ENCODE measurements at regions not wholly inside any gene's neighbourhood (a gene's known extent, or its start where the extent isn't known, plus 50 kb on each side); places are given as distances from the start of the nearest gene placed in this dataset.

GRCh38 chr17:27236717-27237315, 57.1 kb upstream of the WSB1 start:
- no peak overlapping the region for H3K27ac ChIP-seq (replicated peaks)
- H3K4me3 ChIP-seq (replicated peaks; ENCODE audit: insufficient read depth, low read length) = no peak overlapping the region
- TF ChIP-seq POLR2AphosphoS5 (IDR thresholded peaks at IDR 0.05; ENCODE audit: low read depth) = no peak
- no peak for TF ChIP-seq SPI1 (IDR thresholded peaks at IDR 0.05; ENCODE audit: borderline replicate concordance, low read depth)
- TF ChIP-seq REST (IDR thresholded peaks at IDR 0.05; ENCODE audit: insufficient replicate concordance, low read depth) = no peak
- TF ChIP-seq CTCF (IDR thresholded peaks at IDR 0.05; ENCODE audit: insufficient read depth, low read length) = peak; percentile 74
- TF ChIP-seq GABPA (IDR thresholded peaks at IDR 0.05; ENCODE audit: low read depth) = no peak
- H3K27me3 ChIP-seq (ENCODE audit: insufficient read depth, poor library complexity, severe bottlenecking) = no peaks in the 10 kb centered on the region
- DNase-seq (ENCODE audit: low read depth in 1 of 2, low spot score in 1 of 2) = peak in 1 of 2 experiments; percentile 68

- H3K4me3 ChIP-seq (replicated peaks; ENCODE audit: insufficient read depth, low read length) = no peak overlapping the region
- TF ChIP-seq REST (IDR thresholded peaks at IDR 0.05; ENCODE audit: insufficient replicate concordance, low read depth) (no peak), GABPA (IDR thresholded peaks at IDR 0.05; ENCODE audit: low read depth) (no peak), POLR2AphosphoS5 (IDR thresholded peaks at IDR 0.05; ENCODE audit: low read depth) (no peak), CTCF (IDR thresholded peaks at IDR 0.05; ENCODE audit: insufficient read depth, low read length) (no peak), SPI1 (IDR thresholded peaks at IDR 0.05; ENCODE audit: borderline replicate concordance, low read depth) (no peak)
- DNase-seq (ENCODE audit: low read depth in 1 of 2, low spot score in 1 of 2) = no peak
These were observed 56.0 kb upstream of the WSB1 start for GRCh38 chr17:27237890-27238289.

GRCh38 chr17:27239046-27239445, 54.9 kb upstream of the WSB1 start:
- Histone ChIP-seq H3K27ac (replicated peaks) (no peak overlapping the region), H3K27me3 (ENCODE audit: insufficient read depth, poor library complexity, severe bottlenecking) (no peaks in the 10 kb centered on the region), H3K4me3 (replicated peaks; ENCODE audit: insufficient read depth, low read length) (no peak overlapping the region)
- no peak for DNase-seq (ENCODE audit: low read depth in 1 of 2, low spot score in 1 of 2)
- no peak for TF ChIP-seq CTCF (IDR thresholded peaks at IDR 0.05; ENCODE audit: insufficient read depth, low read length)
- no peak for TF ChIP-seq SPI1 (IDR thresholded peaks at IDR 0.05; ENCODE audit: borderline replicate concordance, low read depth)
- no peak for TF ChIP-seq REST (IDR thresholded peaks at IDR 0.05; ENCODE audit: insufficient replicate concordance, low read depth)
- no peak for TF ChIP-seq GABPA (IDR thresholded peaks at IDR 0.05; ENCODE audit: low read depth)
- no peak for TF ChIP-seq POLR2AphosphoS5 (IDR thresholded peaks at IDR 0.05; ENCODE audit: low read depth)

More at GRCh38 chr17:27237890-27238289, 56.0 kb upstream of the WSB1 start:
- H3K27me3 ChIP-seq (ENCODE audit: insufficient read depth, poor library complexity, severe bottlenecking) = no peaks in the 10 kb centered on the region
- no peak overlapping the region for H3K27ac ChIP-seq (replicated peaks)
